ENCODE measurements at regions not wholly inside any gene's neighbourhood (a gene's known extent, or its start where the extent isn't known, plus 50 kb on each side); places are given as distances from the start of the nearest gene placed in this dataset.

GRCh38 chr20:62562831-62563230 lies 79.5 kb upstream of the SLCO4A1 start:
- DNase-seq (ENCODE audit: low spot score), result no peak
- Mint-ChIP-seq H3K4me3 (no peak overlapping the region), H3K27ac (no peak overlapping the region)

GRCh38 chr20:62563561-62563960 lies 78.7 kb upstream of the SLCO4A1 start:
- H3K9me3 Mint-ChIP-seq, result no peaks in the 10 kb centered on the region
- no peaks in the 10 kb centered on the region for H3K4me1 Mint-ChIP-seq (ENCODE audit: low read depth)
- no peaks in the 10 kb centered on the region for H3K36me3 Mint-ChIP-seq (ENCODE audit: low read depth)
- peaks cover 13% of the 10 kb centered on the region for H3K27me3 Mint-ChIP-seq (ENCODE audit: low read depth)
- no peak for DNase-seq (ENCODE audit: low spot score)
- H3K27ac Mint-ChIP-seq, result no peak overlapping the region
- no peak overlapping the region for H3K4me3 Mint-ChIP-seq

More at GRCh38 chr20:62562831-62563230, 79.5 kb upstream of the SLCO4A1 start:
- Mint-ChIP-seq H3K36me3 (ENCODE audit: low read depth) (no peaks in the 10 kb centered on the region), H3K9me3 (no peaks in the 10 kb centered on the region), H3K27me3 (ENCODE audit: low read depth) (peaks cover 13% of the 10 kb centered on the region), H3K4me1 (ENCODE audit: low read depth) (no peaks in the 10 kb centered on the region)

GRCh38 chr20:62564456-62565245 lies 77.7 kb upstream of the SLCO4A1 start:
- Mint-ChIP-seq H3K4me1 (ENCODE audit: low read depth) (no peaks in the 10 kb centered on the region), H3K27me3 (ENCODE audit: low read depth) (peaks cover 13% of the 10 kb centered on the region), H3K27ac (no peak overlapping the region), H3K4me3 (no peak overlapping the region), H3K36me3 (ENCODE audit: low read depth) (no peaks in the 10 kb centered on the region), H3K9me3 (no peaks in the 10 kb centered on the region)
- DNase-seq (ENCODE audit: low spot score), result no peak

- no peak for DNase-seq (ENCODE audit: low spot score)
- no peaks in the 10 kb centered on the region for H3K36me3 Mint-ChIP-seq (ENCODE audit: low read depth)
- H3K27ac Mint-ChIP-seq, result no peak overlapping the region
- H3K4me1 Mint-ChIP-seq (ENCODE audit: low read depth), result no peaks in the 10 kb centered on the region
- H3K9me3 Mint-ChIP-seq, result no peaks in the 10 kb centered on the region
- H3K27me3 Mint-ChIP-seq (ENCODE audit: low read depth), result peaks cover 12% of the 10 kb centered on the region
- H3K4me3 Mint-ChIP-seq, result no peak overlapping the region
Observed at GRCh38 chr20:62566266-62566665, 76.0 kb upstream of the SLCO4A1 start.

DNA sequence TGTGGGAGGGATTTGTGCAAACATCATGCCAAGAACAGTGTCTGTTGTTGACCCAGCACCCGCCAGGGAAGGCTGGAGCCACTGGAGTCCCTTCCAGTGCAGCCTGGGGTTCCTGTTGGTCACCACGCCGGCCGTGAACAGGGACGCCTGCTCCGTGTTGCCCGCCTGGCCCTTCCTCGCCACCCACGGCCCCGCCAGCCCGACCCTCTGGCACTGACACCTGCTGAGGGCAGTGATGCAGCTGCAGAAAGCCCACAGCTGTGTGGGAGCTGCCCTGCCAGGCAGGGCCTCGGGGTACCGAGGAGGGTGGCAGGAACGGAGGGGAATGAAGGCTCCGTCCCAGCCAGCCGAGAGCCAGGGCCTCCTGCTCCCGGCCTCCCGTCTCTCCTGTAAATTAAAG lies 75.5 kb upstream of the SLCO4A1 start:
- no peaks in the 10 kb centered on the region for H3K4me1 Mint-ChIP-seq (ENCODE audit: low read depth)
- no peak overlapping the region for H3K4me3 Mint-ChIP-seq
- no peak overlapping the region for H3K27ac Mint-ChIP-seq
- DNase-seq (ENCODE audit: low spot score), result no peak
- no peaks in the 10 kb centered on the region for H3K36me3 Mint-ChIP-seq (ENCODE audit: low read depth)
- H3K27me3 Mint-ChIP-seq (ENCODE audit: low read depth), result peaks cover 7% of the 10 kb centered on the region
- no peaks in the 10 kb centered on the region for H3K9me3 Mint-ChIP-seq

DNA sequence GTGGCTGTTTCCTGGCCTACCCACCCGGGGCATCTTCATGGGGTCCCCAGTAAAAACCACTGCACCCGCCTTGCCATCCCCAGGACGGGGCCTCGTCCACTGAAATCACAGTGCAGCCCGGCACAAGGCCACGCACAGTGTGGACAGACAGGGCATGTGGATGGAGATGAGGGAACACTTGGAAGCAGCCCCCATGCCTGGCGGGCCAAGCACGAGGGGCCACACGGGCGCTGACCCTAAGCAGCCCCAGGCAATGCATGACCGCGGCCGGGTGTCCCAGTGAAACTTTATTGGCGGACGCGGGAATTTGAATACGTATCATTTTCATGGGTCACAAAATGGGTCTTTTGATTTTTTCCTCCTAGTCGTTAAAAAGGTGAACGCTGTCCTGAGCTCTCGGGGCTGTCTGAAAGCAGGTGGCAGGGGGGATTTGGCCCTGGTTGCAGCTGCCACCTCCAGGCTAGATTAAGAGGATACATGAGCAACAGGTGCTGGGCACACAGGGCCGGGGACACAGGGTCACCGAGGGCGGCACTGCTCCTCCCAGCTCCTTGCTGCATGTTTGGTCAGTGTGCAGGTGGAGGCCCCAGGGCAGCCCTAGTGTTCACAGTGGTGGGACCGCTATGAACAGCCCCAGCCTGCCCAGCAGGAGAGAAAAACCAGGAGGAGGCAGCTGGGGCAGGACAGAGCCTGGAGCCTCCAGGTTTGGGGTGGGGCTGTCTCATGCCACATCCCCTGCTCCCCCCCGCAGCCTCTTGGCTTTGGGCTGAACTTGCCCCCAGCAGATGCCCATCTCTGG lies 74.9 kb upstream of the SLCO4A1 start:
- H3K27me3 Mint-ChIP-seq (ENCODE audit: low read depth), result peaks cover 2% of the 10 kb centered on the region
- H3K36me3 Mint-ChIP-seq (ENCODE audit: low read depth), result no peaks in the 10 kb centered on the region
- H3K27ac Mint-ChIP-seq, result no peak overlapping the region
- H3K4me3 Mint-ChIP-seq, result no peak overlapping the region
- no peak for DNase-seq (ENCODE audit: low spot score)
- H3K9me3 Mint-ChIP-seq, result peaks cover 3% of the 10 kb centered on the region
- peaks cover 3% of the 10 kb centered on the region for H3K4me1 Mint-ChIP-seq (ENCODE audit: low read depth)

DNA sequence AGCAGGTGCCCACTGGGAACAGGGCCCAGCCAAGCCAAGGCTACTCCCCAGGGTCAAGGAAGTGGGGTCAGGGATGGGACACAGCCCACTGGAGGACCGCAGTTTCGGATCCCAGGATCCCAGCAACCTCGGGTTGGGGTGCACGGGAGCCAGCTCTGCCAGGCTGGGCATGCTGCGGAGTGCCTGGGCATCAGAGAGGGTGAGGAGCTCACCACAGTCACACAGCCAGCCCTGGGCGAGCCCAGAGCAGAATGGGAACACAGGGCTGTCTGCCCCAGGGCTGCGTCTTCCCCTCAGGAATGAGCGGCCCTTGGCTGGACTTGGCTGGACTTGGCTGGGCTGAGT lies 74.3 kb upstream of the SLCO4A1 start:
- Mint-ChIP-seq H3K4me3 (no peak overlapping the region), H3K27me3 (ENCODE audit: low read depth) (no peaks in the 10 kb centered on the region), H3K36me3 (ENCODE audit: low read depth) (no peaks in the 10 kb centered on the region), H3K27ac (no peak overlapping the region), H3K9me3 (peaks cover 3% of the 10 kb centered on the region), H3K4me1 (ENCODE audit: low read depth) (peaks cover 3% of the 10 kb centered on the region)
- DNase-seq (ENCODE audit: low spot score), result no peak

GRCh38 chr20:62569615-62570014 lies 72.7 kb upstream of the SLCO4A1 start:
- H3K9me3 Mint-ChIP-seq, result peaks cover 3% of the 10 kb centered on the region
- peaks cover 9% of the 10 kb centered on the region for H3K27me3 Mint-ChIP-seq (ENCODE audit: low read depth)
- H3K4me3 Mint-ChIP-seq, result no peak overlapping the region
- H3K36me3 Mint-ChIP-seq (ENCODE audit: low read depth), result no peaks in the 10 kb centered on the region
- DNase-seq (ENCODE audit: low spot score), result no peak
- H3K27ac Mint-ChIP-seq, result no peak overlapping the region
- peaks cover 3% of the 10 kb centered on the region for H3K4me1 Mint-ChIP-seq (ENCODE audit: low read depth)

DNA sequence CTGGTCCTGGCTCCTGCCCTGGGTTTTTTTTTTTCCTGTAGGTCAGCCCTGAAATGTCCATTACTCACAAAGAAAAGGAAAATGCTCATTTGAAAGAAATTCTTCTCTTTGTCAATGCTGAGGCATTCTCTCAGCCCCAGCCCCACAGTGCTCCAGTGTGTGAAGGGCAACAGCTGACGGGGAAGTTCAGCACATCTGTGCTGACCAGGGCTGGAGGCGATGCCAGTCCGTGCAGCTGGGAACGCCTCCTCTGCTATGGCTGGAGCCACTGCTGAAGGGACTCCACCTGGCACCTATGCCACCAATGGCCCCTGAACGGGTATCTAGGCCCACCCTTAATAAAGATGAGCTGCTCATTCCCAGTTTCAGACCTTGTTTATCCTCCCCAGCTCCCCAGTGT lies 71.9 kb upstream of the SLCO4A1 start:
- Mint-ChIP-seq H3K4me3 (no peak overlapping the region), H3K27me3 (ENCODE audit: low read depth) (peaks cover 9% of the 10 kb centered on the region), H3K36me3 (ENCODE audit: low read depth) (no peaks in the 10 kb centered on the region), H3K9me3 (peaks cover 3% of the 10 kb centered on the region), H3K27ac (no peak overlapping the region), H3K4me1 (ENCODE audit: low read depth) (peaks cover 3% of the 10 kb centered on the region)
- no peak for DNase-seq (ENCODE audit: low spot score)

DNA sequence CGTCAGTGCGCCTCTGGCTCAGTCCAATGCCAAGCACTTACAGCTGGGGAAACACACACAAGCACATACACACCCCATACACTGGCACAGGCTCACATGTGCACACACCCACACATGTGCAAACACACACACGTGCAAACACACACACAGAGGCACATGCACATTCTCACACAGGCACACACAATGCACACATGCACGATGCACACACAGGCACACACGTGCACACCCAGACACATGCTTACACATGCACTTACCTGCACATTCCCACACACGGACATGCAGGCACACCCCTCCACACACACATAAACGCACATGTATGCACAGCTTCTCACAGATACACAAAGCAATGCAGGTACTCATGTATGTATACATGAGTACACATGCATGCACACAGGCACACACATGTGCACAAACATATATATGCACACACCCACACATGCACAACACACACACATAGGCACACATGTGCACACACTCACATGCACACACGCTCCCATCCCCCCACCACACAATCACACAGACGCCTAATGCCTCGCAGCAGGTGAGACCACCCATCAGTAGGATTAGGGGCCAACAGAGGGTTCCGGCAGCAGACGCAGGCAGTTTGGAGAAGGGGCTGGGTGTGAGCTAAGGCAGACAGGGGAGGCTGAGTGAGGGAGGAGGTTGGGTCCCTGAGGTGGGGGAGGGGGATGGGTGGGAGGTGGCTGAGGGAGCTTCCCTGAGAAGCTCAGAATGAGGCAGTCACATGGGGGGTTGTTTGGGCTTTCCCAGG lies 71.2 kb upstream of the SLCO4A1 start:
- Mint-ChIP-seq H3K27ac (no peak overlapping the region), H3K36me3 (ENCODE audit: low read depth) (no peaks in the 10 kb centered on the region), H3K27me3 (ENCODE audit: low read depth) (peaks cover 9% of the 10 kb centered on the region), H3K9me3 (peaks cover 3% of the 10 kb centered on the region), H3K4me1 (ENCODE audit: low read depth) (peaks cover 3% of the 10 kb centered on the region), H3K4me3 (no peak overlapping the region)
- no peak for DNase-seq (ENCODE audit: low spot score)

DNA sequence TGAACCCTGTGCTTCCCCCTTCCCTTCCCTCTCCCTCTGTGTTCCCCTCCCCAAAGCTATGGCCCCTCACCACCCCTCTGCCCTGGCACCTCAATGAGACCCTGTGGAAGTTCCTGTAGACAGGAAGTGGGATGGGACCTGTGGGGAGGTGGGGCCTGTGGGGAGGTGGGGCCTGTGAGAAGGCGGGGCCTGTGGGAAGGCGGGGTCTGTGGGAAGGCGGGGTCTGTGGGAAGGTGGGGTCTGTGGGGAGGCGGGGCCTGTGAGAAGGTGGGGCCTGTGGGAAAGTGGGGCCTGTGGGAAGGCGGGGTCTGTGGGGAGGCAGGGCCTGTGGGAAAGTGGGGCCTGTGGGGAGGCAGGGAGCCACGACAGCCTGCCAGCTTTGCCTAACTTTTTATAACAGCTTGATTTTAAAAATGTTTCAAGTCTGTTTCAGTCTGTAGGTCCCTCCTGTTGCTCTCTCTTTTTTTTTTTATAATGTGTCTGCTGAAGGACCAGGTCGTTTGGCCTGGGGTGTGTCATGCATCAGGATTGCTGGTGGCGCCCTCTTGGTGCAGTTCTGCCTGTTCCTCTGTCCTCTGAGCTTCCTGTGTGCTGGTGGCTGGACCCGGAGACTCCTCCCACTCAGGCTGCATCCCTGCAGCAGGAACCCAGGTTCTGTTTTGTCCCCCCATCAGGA lies 70.5 kb upstream of the SLCO4A1 start:
- Mint-ChIP-seq H3K27ac (no peak overlapping the region), H3K9me3 (peaks cover 3% of the 10 kb centered on the region), H3K27me3 (ENCODE audit: low read depth) (peaks cover 9% of the 10 kb centered on the region), H3K4me3 (no peak overlapping the region), H3K36me3 (ENCODE audit: low read depth) (no peaks in the 10 kb centered on the region), H3K4me1 (ENCODE audit: low read depth) (peaks cover 3% of the 10 kb centered on the region)
- no peak for DNase-seq (ENCODE audit: low spot score)

GRCh38 chr20:62572980-62573379 lies 69.3 kb upstream of the SLCO4A1 start:
- no peak overlapping the region for H3K4me3 Mint-ChIP-seq
- H3K27ac Mint-ChIP-seq, result no peak overlapping the region
- H3K4me1 Mint-ChIP-seq (ENCODE audit: low read depth), result peaks cover 3% of the 10 kb centered on the region
- peaks cover 9% of the 10 kb centered on the region for H3K27me3 Mint-ChIP-seq (ENCODE audit: low read depth)
- peaks cover 3% of the 10 kb centered on the region for H3K9me3 Mint-ChIP-seq
- no peaks in the 10 kb centered on the region for H3K36me3 Mint-ChIP-seq (ENCODE audit: low read depth)
- DNase-seq (ENCODE audit: low spot score), result no peak

- no peak overlapping the region for H3K4me3 Mint-ChIP-seq
- peaks cover 3% of the 10 kb centered on the region for H3K9me3 Mint-ChIP-seq
- H3K36me3 Mint-ChIP-seq (ENCODE audit: low read depth), result no peaks in the 10 kb centered on the region
- peaks cover 3% of the 10 kb centered on the region for H3K4me1 Mint-ChIP-seq (ENCODE audit: low read depth)
- no peak overlapping the region for H3K27ac Mint-ChIP-seq
- DNase-seq (ENCODE audit: low spot score), result no peak
- H3K27me3 Mint-ChIP-seq (ENCODE audit: low read depth), result peaks cover 11% of the 10 kb centered on the region
Observed at GRCh38 chr20:62573817-62574216, 68.5 kb upstream of the SLCO4A1 start.

All from T-helper 2 cell treated with Interferon-gamma antibody and Interleukin-4, amounts not matched to agents 5 μg/mL and 100 μg/mL, for 36 hours (primary cell).